GM08714 (cell line): ENCODE measurements at regions not wholly inside any gene's neighbourhood (a gene's known extent, or its start where the extent isn't known, plus 50 kb on each side); places are given as distances from the start of the nearest gene placed in this dataset.
"Not testable (repeated sequence)": the region's sequence is repeated elsewhere in the genome, so short reads cannot be mapped to it uniquely, and the experiment has no call there.

Experiments used
- H3K4me3 ChIP-seq: fragments of 200-500 bp; sonication (Bioruptor generic); 2 replicates; pipeline ENCODE4 v1.5.1; 2014; ENCODE audit warnings: mild to moderate bottlenecking, low read length, inconsistent platforms
- ZNF274 ChIP-seq: IDR thresholded peaks from 2 replicates; pipeline ENCODE4 v1.6.1; 2012; ENCODE audit warnings: mild to moderate bottlenecking, low read depth, low read length

DNA sequence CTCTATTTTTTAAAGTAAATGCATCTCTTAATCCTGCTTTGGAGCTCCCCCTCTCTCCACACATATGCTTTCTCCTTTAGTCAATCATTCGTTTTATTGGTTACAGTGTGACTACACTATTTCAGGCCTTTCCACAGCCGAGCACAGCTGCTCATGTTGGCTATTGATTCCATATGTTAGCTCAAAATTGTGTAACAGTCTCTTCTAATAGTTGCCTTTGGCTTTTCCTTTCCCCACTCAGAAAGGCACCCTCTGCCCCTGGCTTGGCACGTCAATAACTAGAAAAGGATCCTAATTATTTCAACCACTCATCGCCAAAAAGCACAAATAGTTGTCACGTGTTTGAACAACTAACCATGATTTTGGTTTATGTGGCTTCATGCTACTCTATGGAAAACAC is 410.3 kb upstream of the SLC35B3 start:
- H3K4me3 ChIP-seq: no peak overlapping the region
- TF ChIP-seq ZNF274: no peak

DNA sequence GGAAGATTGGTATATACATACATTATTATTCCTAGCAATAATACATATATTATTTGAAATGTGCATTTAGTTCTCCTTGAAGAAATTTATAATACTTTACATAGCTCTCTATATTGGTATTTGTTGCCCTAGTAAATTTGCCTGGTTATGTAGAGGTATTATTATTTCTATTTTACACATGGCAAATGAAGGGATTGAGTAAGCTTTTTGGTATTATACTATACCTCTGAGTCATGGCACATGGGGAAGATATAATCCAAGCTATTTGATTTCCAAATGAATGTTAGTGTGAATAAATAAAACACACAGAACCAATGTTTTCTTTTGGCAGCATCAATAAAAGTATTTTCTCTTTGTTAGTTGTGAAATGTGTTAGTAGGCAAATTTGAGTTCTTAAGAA is 409.6 kb upstream of the SLC35B3 start:
- no peak overlapping the region for H3K4me3 ChIP-seq
- TF ChIP-seq ZNF274: no peak

DNA sequence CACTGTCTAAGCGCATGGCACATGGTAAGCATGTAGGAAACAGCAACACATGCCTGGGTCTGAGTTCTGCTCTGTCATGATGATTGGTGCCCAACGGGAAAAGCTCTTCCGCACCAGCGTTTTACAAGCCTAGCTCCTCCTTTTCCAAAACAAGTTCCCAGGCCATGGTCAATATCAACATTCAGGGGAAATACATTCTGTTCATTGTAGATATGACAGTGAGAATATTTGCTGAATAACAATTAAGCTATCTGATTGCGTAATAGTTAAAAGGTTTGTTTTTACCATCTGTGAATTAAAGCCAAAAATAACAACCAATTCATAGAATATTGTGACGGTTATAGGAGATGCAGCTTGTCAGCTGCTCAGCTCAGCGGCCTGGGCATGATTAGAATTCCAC is 404.3 kb upstream of the SLC35B3 start:
- no peak for TF ChIP-seq ZNF274
- H3K4me3 ChIP-seq: no peak overlapping the region

DNA sequence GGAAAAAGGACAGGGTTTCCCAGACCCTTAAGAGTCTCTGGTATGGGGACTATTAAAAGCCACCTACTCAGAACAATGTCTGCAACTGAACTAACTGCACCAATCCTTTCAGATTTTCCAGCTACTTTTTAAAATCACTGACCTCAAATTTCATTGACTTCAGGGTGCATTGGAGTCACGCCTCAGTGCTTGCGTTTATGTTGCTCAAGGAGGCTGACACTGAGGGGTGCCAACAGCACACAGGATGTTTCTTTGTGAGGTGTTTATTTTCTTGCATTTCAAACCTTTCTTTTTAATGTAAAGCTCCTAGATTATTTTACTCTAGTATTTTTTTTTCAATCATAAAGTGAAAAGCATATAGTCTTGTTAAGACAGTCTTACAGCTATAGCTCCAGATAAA is 402.0 kb upstream of the SLC35B3 start:
- H3K4me3 ChIP-seq: no peak overlapping the region
- no peak for TF ChIP-seq ZNF274

DNA sequence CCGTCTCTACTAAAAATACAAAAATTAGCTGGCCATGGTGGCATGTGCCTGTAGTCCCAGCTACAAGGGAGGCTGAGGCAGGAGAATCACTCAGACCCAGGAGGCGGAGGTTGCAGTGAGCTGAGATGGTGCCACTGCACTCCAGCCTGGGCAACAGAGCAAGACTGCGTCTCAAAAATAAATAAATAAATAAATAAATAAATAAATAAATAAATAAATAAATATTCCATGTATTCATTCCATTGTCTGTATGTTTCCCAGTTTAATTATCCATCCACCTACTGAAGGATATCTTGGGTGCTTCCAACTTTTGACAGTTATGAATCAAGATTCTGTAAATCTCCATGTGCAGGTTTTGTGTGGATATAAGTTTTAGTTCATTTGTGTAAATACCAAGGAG is 397.4 kb upstream of the SLC35B3 start:
- H3K4me3 ChIP-seq: not testable (repeated sequence)

DNA sequence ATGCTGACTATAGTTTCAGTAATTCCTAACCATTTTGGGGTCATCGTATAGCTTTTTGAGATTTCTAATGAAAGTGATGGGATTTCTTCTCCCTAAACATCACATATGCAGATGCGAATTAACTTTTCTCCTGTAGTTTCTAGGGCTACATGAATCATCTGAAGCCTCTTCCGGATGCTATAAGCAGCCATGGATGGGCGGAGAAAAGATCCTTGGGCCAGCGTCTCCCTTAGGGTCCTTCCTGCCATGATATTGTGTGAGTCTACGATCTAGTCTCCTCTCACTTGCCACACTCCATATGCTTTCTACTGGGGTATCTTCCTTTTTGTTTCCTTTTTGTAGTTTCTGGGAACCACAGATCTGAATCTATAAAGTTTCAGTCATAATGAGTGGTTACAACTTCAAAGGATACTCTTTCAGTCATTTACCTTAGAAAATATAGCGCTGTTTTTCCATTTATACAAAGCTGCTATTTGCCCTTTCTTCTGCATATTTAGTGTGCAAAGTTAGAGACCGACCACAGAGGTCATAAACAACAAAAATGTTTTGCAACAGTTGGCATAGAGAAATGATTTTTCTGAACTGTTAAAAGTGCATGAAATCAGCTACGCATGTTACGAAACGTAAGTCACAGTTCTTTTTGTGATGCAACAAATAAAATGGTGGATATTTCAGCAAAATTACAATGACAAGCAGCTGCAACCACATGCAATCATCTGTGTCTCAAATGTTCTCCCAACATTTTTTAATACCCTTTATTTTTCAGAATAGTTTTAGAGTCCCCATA is 396.2 kb upstream of the SLC35B3 start:
- no peak overlapping the region for H3K4me3 ChIP-seq
- TF ChIP-seq ZNF274: no peak

DNA sequence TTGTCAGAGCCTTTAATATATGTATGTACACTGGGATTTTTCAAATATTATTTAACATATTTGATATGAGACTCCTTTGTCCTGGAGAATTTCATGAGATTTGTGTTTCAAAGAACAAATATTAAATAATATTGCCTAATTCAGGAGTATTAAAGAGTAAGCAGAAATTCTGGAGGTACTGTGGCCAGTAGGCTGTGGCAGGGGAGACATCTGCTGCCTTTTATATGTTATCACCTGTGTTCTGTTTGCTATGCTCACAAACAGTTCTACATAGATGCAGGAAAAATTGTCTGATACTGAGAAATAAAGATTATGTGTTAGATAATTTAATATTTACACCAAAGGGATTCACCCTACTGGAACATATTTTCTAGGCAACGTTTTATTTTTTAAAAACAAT is 395.4 kb upstream of the SLC35B3 start:
- H3K4me3 ChIP-seq: no peak overlapping the region
- TF ChIP-seq ZNF274: no peak

DNA sequence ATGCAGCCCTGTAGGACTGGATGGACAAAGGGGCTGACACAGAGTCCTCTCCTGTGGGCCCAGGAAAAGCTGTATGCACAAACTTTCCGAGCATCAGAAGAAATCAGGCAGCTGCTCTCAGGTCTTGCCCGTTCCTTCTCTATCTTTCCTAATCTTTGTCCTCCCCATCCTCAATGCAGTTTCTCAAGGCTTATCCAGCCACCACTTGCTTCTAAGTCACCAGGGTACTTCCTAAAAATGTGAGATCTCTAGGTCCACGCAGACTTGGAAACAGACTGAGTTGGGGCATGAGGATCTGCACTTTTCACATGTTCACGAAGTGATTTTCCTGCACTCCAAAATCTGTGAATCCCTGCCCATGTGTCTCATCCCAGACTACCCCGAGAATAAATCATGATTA is 394.5 kb upstream of the SLC35B3 start:
- TF ChIP-seq ZNF274: no peak
- no peak overlapping the region for H3K4me3 ChIP-seq

DNA sequence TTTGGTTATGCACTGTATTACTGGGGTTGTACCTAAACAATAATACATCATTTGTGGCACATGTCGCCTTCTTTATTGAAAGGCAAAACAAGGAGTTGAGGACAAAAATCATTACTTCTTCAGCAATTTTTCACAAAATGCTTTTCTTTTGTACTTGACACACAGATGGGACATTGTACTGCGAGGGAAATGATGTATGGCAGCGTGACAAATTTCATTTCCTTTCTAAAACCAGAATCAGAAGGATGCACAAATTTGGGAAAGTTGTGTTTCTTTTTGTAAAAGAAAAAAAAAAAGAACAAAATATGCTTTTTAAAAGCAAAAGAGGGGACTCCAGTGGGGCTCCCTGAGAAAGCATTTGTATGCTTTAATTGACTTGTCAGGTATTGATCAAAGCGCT is 394.0 kb upstream of the SLC35B3 start:
- TF ChIP-seq ZNF274: no peak
- no peak overlapping the region for H3K4me3 ChIP-seq

DNA sequence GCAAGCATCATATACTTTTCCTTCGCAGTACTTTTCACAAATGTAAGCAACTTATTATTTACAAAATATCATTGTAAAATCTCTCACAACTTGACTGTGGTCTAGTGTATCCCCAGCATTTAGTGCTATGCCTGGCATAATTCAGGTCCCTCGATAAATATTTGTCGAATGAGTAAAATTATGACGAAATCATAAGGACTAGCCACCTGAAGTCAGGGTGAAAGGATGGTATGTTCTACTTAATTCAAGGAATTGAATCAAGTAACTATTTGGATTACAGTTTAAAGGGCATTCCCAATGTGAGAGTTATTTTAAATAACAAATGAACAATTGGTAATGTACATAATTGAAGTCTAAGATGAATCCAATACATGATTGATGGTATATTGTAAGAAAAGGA is 393.0 kb upstream of the SLC35B3 start:
- TF ChIP-seq ZNF274: no peak
- H3K4me3 ChIP-seq: no peak overlapping the region

DNA sequence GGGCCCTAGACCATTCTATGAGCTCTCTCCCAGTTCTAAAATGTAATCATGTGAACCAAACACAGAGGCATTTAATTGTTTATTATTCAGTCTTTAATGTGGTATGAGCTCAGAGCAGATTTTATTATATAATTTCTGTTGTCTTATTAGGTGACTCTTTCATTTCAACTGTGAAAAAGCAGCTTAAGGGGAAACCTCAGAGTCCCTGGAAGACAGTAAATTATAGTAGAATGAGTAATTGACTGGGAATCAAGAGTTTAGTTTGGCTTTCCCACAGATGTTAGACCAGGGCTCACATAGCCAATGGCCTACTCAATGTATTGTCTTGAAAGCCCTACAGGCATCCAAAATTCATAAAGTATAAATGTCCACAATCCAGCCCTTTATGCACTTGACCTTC is 390.4 kb upstream of the SLC35B3 start:
- H3K4me3 ChIP-seq: no peak overlapping the region
- no peak for TF ChIP-seq ZNF274

DNA sequence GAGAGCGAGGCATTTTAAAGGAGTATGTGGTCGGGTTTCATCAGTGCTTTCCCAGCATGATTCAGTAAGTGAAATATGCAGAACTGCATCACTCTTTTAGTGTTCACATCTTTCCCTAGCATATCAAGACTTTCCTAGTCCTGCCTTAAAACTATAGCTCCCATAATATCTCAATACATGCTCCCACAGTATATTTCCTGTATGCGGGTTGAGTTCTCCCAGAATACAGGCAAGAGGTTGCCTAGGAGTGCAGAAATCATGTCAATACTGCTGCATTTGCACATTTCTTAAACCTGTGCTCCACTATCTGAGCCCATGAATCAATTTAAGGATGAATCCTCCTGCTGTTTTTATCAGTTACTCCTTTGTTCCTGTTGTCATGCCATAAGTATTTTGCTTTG is 386.6 kb upstream of the SLC35B3 start:
- no peak overlapping the region for H3K4me3 ChIP-seq
- no peak for TF ChIP-seq ZNF274

DNA sequence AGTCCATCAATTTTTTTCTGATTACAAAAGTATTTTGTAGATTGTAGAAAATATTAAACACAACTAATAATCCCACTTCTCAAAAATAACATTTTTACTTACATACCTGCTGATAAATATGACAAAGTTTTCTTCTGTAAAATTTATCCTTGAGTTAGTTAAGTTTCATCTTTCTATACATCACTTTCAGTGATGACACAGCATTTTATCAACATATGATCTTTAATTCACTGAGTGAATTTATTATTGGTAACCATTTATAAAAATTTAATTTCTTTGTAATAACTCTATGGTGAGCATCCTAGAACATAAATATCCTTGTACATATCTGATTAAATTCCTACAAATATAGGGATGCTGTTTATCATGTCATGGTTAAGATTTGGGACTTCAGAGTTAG is 385.0 kb upstream of the SLC35B3 start:
- no peak overlapping the region for H3K4me3 ChIP-seq
- TF ChIP-seq ZNF274: no peak

DNA sequence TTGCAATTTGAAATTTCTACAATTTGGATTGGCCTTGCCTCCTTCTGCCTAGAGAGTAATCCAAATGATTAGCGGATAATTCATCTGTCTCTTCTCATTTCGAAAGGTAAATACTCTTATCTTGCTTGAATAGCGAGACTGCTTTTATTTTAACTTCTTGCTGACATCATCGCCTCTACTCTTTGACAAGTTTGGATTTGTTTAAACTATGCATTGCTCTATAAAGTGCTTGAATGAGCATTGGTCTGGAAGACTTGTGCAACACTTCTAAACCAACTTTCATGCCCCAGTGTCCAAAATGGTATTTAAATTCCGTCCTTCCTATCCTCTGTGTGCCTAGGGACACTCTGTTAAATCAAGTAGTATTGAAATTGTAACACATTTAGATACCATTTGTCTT is 384.1 kb upstream of the SLC35B3 start:
- TF ChIP-seq ZNF274: no peak
- H3K4me3 ChIP-seq: no peak overlapping the region

DNA sequence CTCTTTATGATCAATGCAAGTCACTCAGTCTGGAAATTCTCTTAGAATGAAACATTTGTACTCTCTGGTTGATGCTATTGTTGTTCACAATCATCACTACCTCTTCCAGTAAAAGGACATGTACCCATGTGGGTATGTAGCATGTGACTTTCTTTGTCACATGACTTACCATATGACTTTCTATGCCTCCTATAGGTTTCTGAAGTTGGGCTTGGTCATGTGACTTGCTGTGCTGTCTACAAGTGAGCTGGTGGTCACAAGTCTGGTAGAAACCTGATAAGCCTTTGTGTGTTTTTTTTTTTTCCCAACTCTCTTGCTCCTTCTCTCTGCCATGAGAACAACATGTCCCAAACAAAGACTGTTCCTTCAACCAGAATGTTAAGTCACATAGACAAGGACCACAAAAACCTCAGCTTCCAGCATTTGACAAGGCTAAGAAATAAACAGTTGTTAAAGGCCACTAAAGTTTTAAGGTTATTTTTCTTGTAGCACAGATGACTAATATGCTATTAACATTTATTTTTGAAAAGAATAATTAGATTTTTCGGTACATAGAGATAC is 379.2 kb upstream of the SLC35B3 start:
- H3K4me3 ChIP-seq: no peak overlapping the region
- TF ChIP-seq ZNF274: no peak

DNA sequence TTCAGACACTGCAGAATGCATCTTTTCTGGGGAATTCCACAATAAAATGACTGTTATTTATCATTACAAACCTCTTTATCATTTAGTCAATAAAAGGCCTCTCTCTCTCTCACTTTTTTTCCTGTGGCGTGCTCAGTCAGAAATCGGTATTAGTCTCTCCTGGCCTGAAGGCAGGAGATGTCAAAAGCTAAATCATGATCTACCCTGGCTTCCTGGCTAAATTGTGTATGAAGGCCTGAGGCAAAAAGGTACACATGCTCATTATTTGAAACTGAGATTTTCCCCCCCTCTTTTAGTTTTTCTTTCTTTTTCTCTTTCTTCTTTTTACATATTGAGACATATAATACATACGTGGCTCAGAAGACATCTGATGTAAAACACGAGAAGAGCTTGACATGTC is 375.0 kb upstream of the SLC35B3 start:
- no peak overlapping the region for H3K4me3 ChIP-seq
- TF ChIP-seq ZNF274: no peak
